ENCODE measurements at regions not wholly inside any gene's neighbourhood (a gene's known extent, or its start where the extent isn't known, plus 50 kb on each side); places are given as distances from the start of the nearest gene placed in this dataset.

DNA sequence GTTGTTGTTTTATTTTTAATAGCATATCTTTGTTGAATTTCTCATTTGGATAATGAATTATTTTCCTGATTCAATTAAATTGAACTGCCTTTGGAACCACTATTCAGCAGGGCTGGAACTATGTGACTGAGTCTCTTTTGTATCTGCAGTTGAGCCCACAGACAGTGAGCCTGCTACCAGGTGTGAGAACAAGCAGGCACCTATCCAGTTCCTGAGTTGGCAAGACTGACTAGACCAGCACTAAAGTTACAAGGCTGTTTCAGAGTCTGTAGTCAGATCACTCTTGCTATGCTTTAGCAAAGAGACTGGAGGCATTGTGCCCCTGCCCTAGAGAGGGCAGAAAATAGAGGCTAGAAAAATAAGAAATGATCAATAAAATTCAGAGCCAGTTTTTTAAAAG is 237.3 kb upstream of the GRID2 start:
- Histone ChIP-seq H3K27me3 (ENCODE audit: insufficient read depth, low read length, poor library complexity, severe bottlenecking) (no peaks in the 10 kb centered on the region), H3K4me3 (ENCODE audit: low read length) (no peak overlapping the region), H3K9me3 (ENCODE audit: low read length) (no peaks in the 10 kb centered on the region), H3K27ac (ENCODE audit: low read depth, low read length) (no peak overlapping the region), H3K36me3 (ENCODE audit: insufficient read depth, low read length) (no peaks in the 10 kb centered on the region), H3K4me1 (ENCODE audit: insufficient read depth, low read length) (no peaks in the 10 kb centered on the region)
- no peaks in the 10 kb centered on the region for H3K4me1 Mint-ChIP-seq
- no peak overlapping the region for H3K27ac Mint-ChIP-seq
- H3K4me3 Mint-ChIP-seq = no peak overlapping the region
- H3K36me3 Mint-ChIP-seq = peaks cover 0 to 1% (median 0%) of the 10 kb centered on the region in 3 donors
- H3K27me3 Mint-ChIP-seq = peaks cover 0 to 1% of the 10 kb centered on the region in 2 donors
- POLR2A ChIA-PET = no interaction called here
- CTCF ChIA-PET = no interaction called here
- H3K9me3 Mint-ChIP-seq = peaks cover 7 to 18% (median 11%) of the 10 kb centered on the region in 5 donors
- no peak for DNase-seq

DNA sequence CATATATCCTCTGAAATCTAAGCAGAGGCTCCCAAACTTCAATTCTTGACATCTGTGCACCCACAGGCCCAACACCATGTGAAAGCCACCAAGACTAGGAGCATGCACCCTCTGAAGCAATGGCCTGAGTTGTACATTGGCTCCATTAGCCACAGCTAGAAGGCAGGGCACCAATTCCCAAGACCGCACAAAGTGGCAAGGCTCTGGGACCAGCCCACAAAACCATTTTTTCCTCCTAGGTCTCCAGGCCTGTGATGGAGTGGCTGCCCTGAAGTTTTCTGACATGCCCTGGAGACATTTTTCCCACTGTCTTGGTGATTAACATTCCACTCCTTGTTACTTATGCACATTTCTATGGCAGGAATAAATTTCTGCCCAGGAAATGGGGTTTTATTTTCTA is 232.2 kb upstream of the GRID2 start:
- no peak for DNase-seq
- no peak overlapping the region for H3K4me3 ChIP-seq (ENCODE audit: low read length)
- no peaks in the 10 kb centered on the region for H3K27me3 ChIP-seq (ENCODE audit: insufficient read depth, low read length, poor library complexity, severe bottlenecking)
- no peaks in the 10 kb centered on the region for H3K4me1 ChIP-seq (ENCODE audit: insufficient read depth, low read length)
- CTCF ChIA-PET = no interaction called here
- H3K36me3 Mint-ChIP-seq = peaks cover 0 to 1% (median 0%) of the 10 kb centered on the region in 3 donors
- H3K27ac ChIP-seq (ENCODE audit: low read depth, low read length) = no peak overlapping the region
- H3K9me3 ChIP-seq (ENCODE audit: low read length) = no peaks in the 10 kb centered on the region
- no peak overlapping the region for H3K27ac Mint-ChIP-seq
- H3K4me1 Mint-ChIP-seq = no peaks in the 10 kb centered on the region
- H3K36me3 ChIP-seq (ENCODE audit: insufficient read depth, low read length) = no peaks in the 10 kb centered on the region
- peaks cover 0 to 1% of the 10 kb centered on the region in 2 donors for H3K27me3 Mint-ChIP-seq
- POLR2A ChIA-PET = no interaction called here
- H3K9me3 Mint-ChIP-seq = peaks cover 7 to 23% (median 16%) of the 10 kb centered on the region in 5 donors
- H3K4me3 Mint-ChIP-seq = no peak overlapping the region

DNA sequence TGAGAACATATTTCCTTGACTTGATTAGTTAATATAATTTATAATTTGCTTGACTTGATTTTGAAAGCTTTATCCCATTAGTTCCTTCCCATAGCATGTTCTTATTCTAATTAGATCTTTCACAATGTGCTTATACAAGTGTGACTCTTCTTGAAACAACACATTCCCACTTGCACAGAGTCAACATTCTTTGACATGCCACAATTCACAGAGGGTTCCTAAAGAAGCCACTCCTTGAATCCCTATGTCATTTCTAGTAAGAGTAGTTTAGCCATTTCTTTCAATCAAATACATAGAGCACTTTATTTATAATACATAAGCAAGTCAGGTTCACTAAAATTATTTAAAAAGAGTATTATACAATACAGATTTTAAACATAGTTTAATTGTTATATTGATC is 228.9 kb upstream of the GRID2 start:
- no peak for DNase-seq
- H3K4me3 Mint-ChIP-seq = no peak overlapping the region
- H3K4me3 ChIP-seq (ENCODE audit: low read length) = no peak overlapping the region
- H3K27me3 ChIP-seq (ENCODE audit: insufficient read depth, low read length, poor library complexity, severe bottlenecking) = no peaks in the 10 kb centered on the region
- ChIA-PET POLR2A (no interaction called here), CTCF (no interaction called here)
- H3K9me3 Mint-ChIP-seq = peaks cover 7 to 17% (median 12%) of the 10 kb centered on the region in 5 donors
- no peak overlapping the region for H3K27ac ChIP-seq (ENCODE audit: low read depth, low read length)
- no peaks in the 10 kb centered on the region for H3K36me3 ChIP-seq (ENCODE audit: insufficient read depth, low read length)
- H3K36me3 Mint-ChIP-seq = peaks cover 0 to 1% (median 0%) of the 10 kb centered on the region in 3 donors
- no peaks in the 10 kb centered on the region for H3K4me1 Mint-ChIP-seq
- H3K4me1 ChIP-seq (ENCODE audit: insufficient read depth, low read length) = no peaks in the 10 kb centered on the region
- H3K27ac Mint-ChIP-seq = no peak overlapping the region
- no peaks in the 10 kb centered on the region for H3K27me3 Mint-ChIP-seq
- H3K9me3 ChIP-seq (ENCODE audit: low read length) = no peaks in the 10 kb centered on the region

DNA sequence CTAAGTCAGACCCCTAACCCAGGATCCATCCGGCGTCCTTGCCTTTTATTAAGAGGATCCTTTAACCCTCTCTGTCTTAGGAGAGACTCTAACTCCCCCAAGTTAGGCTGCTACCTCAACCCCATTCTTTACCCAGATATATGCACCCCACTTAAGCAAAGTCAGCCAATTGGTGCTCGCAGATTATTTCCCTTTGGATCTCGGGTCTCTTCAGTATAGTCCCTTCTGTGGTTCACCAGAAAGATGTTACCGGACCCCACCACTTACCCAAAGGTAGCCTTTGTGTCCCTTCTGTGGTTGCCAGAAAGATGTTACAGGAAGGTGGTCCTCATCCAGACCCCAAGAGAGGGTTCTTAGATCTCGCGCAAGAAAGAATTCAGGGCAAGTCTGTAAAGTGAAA is 212.9 kb upstream of the GRID2 start:
- no peak overlapping the region for H3K4me3 Mint-ChIP-seq
- H3K9me3 Mint-ChIP-seq = peaks cover 4 to 38% (median 13%) of the 10 kb centered on the region in 5 donors
- H3K27ac ChIP-seq (ENCODE audit: low read depth, low read length) = no peak overlapping the region
- no peaks in the 10 kb centered on the region for H3K27me3 Mint-ChIP-seq
- H3K36me3 ChIP-seq (ENCODE audit: insufficient read depth, low read length) = no peaks in the 10 kb centered on the region
- DNase-seq = no peak
- H3K9me3 ChIP-seq (ENCODE audit: low read length) = no peaks in the 10 kb centered on the region
- ChIA-PET CTCF (no interaction called here), POLR2A (no interaction called here)
- no peaks in the 10 kb centered on the region for H3K36me3 Mint-ChIP-seq
- H3K4me1 Mint-ChIP-seq = no peaks in the 10 kb centered on the region
- no peak overlapping the region for H3K27ac Mint-ChIP-seq
- no peak overlapping the region for H3K4me3 ChIP-seq (ENCODE audit: low read length)
- H3K27me3 ChIP-seq (ENCODE audit: insufficient read depth, low read length, poor library complexity, severe bottlenecking) = no peaks in the 10 kb centered on the region
- H3K4me1 ChIP-seq (ENCODE audit: insufficient read depth, low read length) = no peaks in the 10 kb centered on the region

DNA sequence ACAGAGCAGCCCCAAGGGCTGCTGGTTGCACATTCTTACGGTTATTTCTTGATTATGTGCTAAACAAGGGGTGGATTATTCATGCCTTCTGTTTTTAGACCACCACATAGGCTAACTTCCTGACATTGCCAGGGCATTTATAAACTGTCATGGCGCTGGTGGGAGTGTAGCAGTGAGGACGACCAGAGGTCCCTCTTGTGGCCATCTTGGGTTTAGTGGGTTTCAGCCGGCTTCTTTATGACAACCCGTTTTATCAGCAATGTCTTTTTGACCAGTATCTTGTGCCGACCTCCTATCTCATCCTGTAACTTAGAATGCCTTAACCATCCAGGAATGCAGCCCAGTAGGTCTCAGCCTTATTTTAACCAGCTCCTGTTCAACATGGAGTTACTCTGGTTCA is 212.4 kb upstream of the GRID2 start:
- Mint-ChIP-seq H3K27me3 (no peaks in the 10 kb centered on the region), H3K4me3 (no peak overlapping the region), H3K36me3 (no peaks in the 10 kb centered on the region), H3K27ac (no peak overlapping the region), H3K4me1 (no peaks in the 10 kb centered on the region), H3K9me3 (peaks cover 4 to 40% (median 13%) of the 10 kb centered on the region in 5 donors)
- Histone ChIP-seq H3K27me3 (ENCODE audit: insufficient read depth, low read length, poor library complexity, severe bottlenecking) (no peaks in the 10 kb centered on the region), H3K9me3 (ENCODE audit: low read length) (no peaks in the 10 kb centered on the region), H3K36me3 (ENCODE audit: insufficient read depth, low read length) (no peaks in the 10 kb centered on the region), H3K4me1 (ENCODE audit: insufficient read depth, low read length) (no peaks in the 10 kb centered on the region), H3K4me3 (ENCODE audit: low read length) (no peak overlapping the region), H3K27ac (ENCODE audit: low read depth, low read length) (no peak overlapping the region)
- CTCF ChIA-PET = no interaction called here
- DNase-seq = no peak
- POLR2A ChIA-PET = no interaction called here

DNA sequence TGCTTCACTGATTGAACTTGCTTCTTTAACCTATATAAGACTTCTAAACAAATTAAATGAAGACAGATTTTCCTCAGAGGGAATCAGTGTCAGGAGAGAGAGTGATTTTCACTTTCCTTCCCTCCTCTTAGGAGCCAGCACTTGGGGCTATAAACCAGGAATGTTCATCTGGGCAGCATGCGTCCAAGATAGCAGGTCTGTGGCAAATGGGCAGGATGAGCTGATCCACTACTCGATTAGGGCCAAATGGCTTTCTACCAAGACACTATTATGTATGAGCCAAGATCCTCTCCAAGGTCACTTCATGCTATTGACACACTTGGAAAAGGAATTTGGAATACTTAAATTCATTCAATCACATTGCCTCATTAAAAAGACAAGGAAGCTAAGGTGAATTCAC is 203.9 kb upstream of the GRID2 start:
- CTCF ChIA-PET = no interaction called here
- H3K9me3 Mint-ChIP-seq = peaks cover 2 to 21% (median 5%) of the 10 kb centered on the region in 5 donors
- H3K27ac ChIP-seq (ENCODE audit: low read depth, low read length) = no peak overlapping the region

DNA sequence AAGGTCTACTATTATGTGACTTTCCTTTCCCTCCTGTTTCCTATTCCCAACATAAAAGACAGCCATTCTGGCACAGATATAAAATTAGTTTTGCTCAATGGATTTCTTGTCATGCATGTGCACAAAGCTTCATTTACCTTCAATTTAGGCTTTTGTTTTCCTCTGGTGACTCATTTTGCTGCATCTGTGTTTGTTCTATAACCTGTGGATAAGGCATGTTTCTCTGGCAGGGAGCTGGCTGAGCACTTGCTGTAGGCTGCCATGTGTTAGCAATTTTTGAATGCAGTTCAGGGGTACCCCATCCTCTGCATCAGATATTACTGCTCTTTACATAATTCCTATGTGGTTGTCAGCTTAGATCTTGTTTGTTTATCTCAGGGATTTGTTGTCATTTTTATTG is 202.8 kb upstream of the GRID2 start:
- ChIA-PET POLR2A (no interaction called here), CTCF (no interaction called here)
- no peaks in the 10 kb centered on the region for H3K4me1 Mint-ChIP-seq
- Histone ChIP-seq H3K9me3 (ENCODE audit: low read length) (no peaks in the 10 kb centered on the region), H3K4me3 (ENCODE audit: low read length) (no peak overlapping the region), H3K27me3 (ENCODE audit: insufficient read depth, low read length, poor library complexity, severe bottlenecking) (no peaks in the 10 kb centered on the region), H3K27ac (ENCODE audit: low read depth, low read length) (no peak overlapping the region), H3K4me1 (ENCODE audit: insufficient read depth, low read length) (no peaks in the 10 kb centered on the region), H3K36me3 (ENCODE audit: insufficient read depth, low read length) (no peaks in the 10 kb centered on the region)
- H3K27me3 Mint-ChIP-seq = no peaks in the 10 kb centered on the region
- H3K4me3 Mint-ChIP-seq = no peak overlapping the region
- no peak for DNase-seq
- no peak overlapping the region for H3K27ac Mint-ChIP-seq
- no peaks in the 10 kb centered on the region for H3K36me3 Mint-ChIP-seq
- H3K9me3 Mint-ChIP-seq = peaks cover 2 to 21% (median 5%) of the 10 kb centered on the region in 5 donors

More for the DNA sequence above, 203.9 kb upstream of the GRID2 start:
- DNase-seq = no peak
- Mint-ChIP-seq H3K36me3 (no peaks in the 10 kb centered on the region), H3K4me3 (no peak overlapping the region), H3K4me1 (no peaks in the 10 kb centered on the region), H3K27ac (no peak overlapping the region), H3K27me3 (no peaks in the 10 kb centered on the region)
- Histone ChIP-seq H3K36me3 (ENCODE audit: insufficient read depth, low read length) (no peaks in the 10 kb centered on the region), H3K27me3 (ENCODE audit: insufficient read depth, low read length, poor library complexity, severe bottlenecking) (no peaks in the 10 kb centered on the region), H3K4me1 (ENCODE audit: insufficient read depth, low read length) (no peaks in the 10 kb centered on the region), H3K4me3 (ENCODE audit: low read length) (no peak overlapping the region), H3K9me3 (ENCODE audit: low read length) (no peaks in the 10 kb centered on the region)
- POLR2A ChIA-PET = no interaction called here

DNA sequence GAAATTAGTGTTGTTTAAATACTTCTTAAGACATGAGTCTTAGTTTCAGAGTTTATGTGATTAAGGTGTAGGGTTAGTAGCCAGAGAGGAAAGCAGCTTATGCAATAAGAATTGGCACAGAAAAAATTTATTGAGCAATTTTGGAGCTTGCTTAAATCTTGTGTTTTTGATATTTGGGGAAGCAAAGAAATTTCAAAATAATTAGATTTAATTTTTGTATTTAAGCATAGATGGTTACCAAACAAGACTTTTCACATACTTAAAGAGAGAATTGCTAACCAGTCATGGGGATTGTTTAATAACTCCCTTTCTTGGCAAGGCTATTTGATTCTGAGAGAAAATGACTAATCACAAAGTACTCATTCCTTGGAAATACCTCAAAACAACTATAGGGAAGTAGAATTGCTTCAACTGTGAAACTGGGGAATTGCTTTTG is 202.0 kb upstream of the GRID2 start:
- H3K27me3 ChIP-seq (ENCODE audit: insufficient read depth, low read length, poor library complexity, severe bottlenecking) = no peaks in the 10 kb centered on the region
- Mint-ChIP-seq H3K4me1 (no peaks in the 10 kb centered on the region), H3K4me3 (no peak overlapping the region), H3K27me3 (no peaks in the 10 kb centered on the region), H3K9me3 (peaks cover 2 to 21% (median 5%) of the 10 kb centered on the region in 5 donors), H3K27ac (no peak overlapping the region), H3K36me3 (no peaks in the 10 kb centered on the region)
- DNase-seq = no peak
- H3K36me3 ChIP-seq (ENCODE audit: insufficient read depth, low read length) = no peaks in the 10 kb centered on the region
- H3K4me3 ChIP-seq (ENCODE audit: low read length) = no peak overlapping the region
- no peaks in the 10 kb centered on the region for H3K9me3 ChIP-seq (ENCODE audit: low read length)
- no peaks in the 10 kb centered on the region for H3K4me1 ChIP-seq (ENCODE audit: insufficient read depth, low read length)
- POLR2A ChIA-PET = no interaction called here
- CTCF ChIA-PET = no interaction called here
- H3K27ac ChIP-seq (ENCODE audit: low read depth, low read length) = no peak overlapping the region

DNA sequence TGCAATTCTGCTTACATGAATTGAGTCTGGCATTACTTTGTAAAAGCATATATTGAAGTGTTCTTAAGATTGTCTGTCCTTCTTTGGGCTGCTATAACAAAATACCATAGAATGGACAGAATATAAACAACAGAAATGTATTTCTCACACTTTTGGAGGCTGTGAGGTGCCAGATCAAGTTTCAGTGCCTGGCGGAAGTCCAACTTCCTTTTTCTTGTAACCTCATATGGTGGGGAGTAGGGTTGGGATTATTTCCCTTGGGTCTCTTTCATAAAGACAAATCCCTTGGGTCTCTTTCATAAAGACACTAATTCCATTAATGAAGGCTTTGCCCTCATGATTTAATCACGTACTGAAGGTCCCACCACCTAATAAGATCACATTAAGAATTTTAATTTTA is 199.3 kb upstream of the GRID2 start:
- no peak overlapping the region for H3K27ac Mint-ChIP-seq
- ChIA-PET POLR2A (no interaction called here), CTCF (no interaction called here)
- no peaks in the 10 kb centered on the region for H3K27me3 Mint-ChIP-seq
- Histone ChIP-seq H3K9me3 (ENCODE audit: low read length) (no peaks in the 10 kb centered on the region), H3K4me3 (ENCODE audit: low read length) (no peak overlapping the region), H3K27me3 (ENCODE audit: insufficient read depth, low read length, poor library complexity, severe bottlenecking) (no peaks in the 10 kb centered on the region), H3K4me1 (ENCODE audit: insufficient read depth, low read length) (no peaks in the 10 kb centered on the region), H3K36me3 (ENCODE audit: insufficient read depth, low read length) (no peaks in the 10 kb centered on the region), H3K27ac (ENCODE audit: low read depth, low read length) (no peak overlapping the region)
- no peak overlapping the region for H3K4me3 Mint-ChIP-seq
- no peak for DNase-seq
- peaks cover 2 to 31% (median 5%) of the 10 kb centered on the region in 5 donors for H3K9me3 Mint-ChIP-seq
- H3K4me1 Mint-ChIP-seq = no peaks in the 10 kb centered on the region
- no peaks in the 10 kb centered on the region for H3K36me3 Mint-ChIP-seq

Measured in CD8-positive, alpha-beta memory T cell (primary cell).